Spleen (tissue), 4 donors: ENCODE measurements at regions not wholly inside any gene's neighbourhood (a gene's known extent, or its start where the extent isn't known, plus 50 kb on each side); places are given as distances from the start of the nearest gene placed in this dataset.

Experiments
- small RNA-seq, 4 donors: library from RNA; depleted of rRNA; stranded (forward); fragments of <200 nt; gene quantifications; one replicate each; pipeline ENCODE3, GENCODE V24; 2016

Small RNAs in the stretch of these regions (small RNA-seq; reads per million reads assigned to genes)
- gene RNU6-1319P: 0 reads per million in 4 donors
